Suppressor macrophage treated with lipopolysaccharide for 4 hours (primary cell): ENCODE measurements at regions not wholly inside any gene's neighbourhood (a gene's known extent, or its start where the extent isn't known, plus 50 kb on each side); places are given as distances from the start of the nearest gene placed in this dataset.
"Not testable (repeated sequence)": the region's sequence is repeated elsewhere in the genome, so short reads cannot be mapped to it uniquely, and the experiment has no call there.

Experiments used
- DNase-seq: peaks from one replicate; pipeline ENCODE4 v3.0.0-alpha.2; 2020

- DNase-seq = no peak
These were observed 721.2 kb upstream of the COX7C start for GRCh38 chr5:85896514-85896913.

GRCh38 chr5:85906460-85906859, 711.3 kb upstream of the COX7C start:
- no peak for DNase-seq

GRCh38 chr5:85910335-85910734, 707.4 kb upstream of the COX7C start:
- no peak for DNase-seq

- DNase-seq = no peak
These were observed 696.8 kb upstream of the COX7C start for GRCh38 chr5:85920984-85921383.

DNA sequence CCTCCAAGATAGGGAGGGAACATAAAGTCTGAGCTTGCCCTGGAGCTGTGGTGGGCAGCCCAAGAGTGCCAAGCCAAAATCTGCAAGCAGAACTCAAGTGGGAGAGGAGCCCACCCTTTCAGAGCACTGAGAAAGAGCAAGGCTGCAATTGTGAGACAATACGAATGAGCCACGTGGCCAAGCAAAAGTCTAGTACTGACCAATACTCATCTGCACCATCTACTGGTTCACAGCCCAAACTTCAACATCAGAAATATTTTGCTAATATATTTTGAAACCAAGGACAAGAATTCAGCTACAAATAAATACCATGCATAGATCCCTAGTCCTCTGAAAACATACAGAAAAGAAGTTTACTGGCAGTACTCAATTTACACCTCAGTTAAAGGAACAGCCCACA, 696.2 kb upstream of the COX7C start:
- no peak for DNase-seq

DNA sequence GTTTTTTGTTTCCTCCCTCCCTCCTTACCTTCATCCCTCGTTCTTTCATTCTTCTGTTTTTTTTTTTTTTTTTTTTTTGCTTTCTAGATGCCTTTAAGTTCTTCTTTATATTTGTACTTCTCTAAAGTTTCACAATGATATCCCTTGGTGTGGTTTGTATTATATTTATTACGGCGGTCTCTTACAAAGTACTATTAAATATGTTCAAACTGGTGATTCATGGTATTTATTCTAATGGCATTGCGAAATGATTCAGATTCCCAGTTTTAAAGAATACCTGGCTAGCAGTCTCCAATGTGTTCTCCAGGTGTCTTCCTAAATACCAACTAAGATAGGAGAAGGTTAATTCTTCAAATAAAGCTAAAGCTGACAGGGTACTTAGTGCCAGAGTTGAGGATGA, 690.1 kb upstream of the COX7C start:
- no peak for DNase-seq

DNA sequence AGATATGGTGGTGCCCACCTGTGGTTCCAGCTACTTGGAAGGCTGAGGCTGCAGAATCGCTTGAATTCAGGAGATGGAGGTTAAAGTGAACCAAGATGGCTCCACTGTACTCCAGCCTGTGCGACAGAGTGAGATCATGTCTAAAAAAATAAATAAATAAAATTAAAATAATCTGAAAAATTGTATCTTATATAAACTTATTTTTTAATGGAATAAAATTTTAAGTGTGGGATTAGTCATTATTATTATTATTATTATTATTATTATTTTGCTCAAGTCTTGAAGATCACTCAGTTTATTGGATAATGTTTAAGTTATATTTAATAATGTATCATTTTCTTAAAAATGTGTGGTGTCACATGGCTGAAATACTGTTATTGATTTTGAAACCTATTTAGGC, 688.0 kb upstream of the COX7C start:
- DNase-seq = no peak

GRCh38 chr5:85931220-85931619, 686.5 kb upstream of the COX7C start:
- no peak for DNase-seq

GRCh38 chr5:85938201-85938600, 679.5 kb upstream of the COX7C start:
- no peak for DNase-seq

DNA sequence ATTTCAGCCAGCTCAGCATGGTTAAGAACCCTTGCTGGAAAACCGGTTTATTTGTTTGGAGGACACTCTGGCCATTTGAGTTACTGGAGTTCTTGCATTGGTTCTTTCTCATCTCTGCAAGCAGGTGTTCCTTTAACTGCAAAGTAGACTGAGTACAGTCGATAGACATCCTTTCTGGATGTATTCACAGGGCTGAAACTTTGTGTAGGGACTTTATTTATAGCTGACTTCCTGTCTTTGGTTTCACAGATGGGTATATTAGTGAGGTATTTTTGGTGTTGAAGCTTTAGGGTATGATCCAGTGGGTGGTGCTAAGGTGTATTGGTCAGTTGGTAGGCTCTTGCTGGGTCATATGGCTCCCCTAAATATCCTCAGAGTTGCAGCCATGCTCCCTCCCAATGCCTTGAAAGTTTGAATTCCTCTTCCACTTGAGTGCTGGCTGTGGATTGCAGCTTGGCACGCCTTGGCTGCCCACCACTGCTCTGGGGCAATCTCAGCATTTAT, 666.0 kb upstream of the COX7C start:
- no peak for DNase-seq

GRCh38 chr5:85952680-85953079, 665.1 kb upstream of the COX7C start:
- no peak for DNase-seq

- no peak for DNase-seq
These were observed 650.1 kb upstream of the COX7C start for GRCh38 chr5:85967681-85968080.

DNA sequence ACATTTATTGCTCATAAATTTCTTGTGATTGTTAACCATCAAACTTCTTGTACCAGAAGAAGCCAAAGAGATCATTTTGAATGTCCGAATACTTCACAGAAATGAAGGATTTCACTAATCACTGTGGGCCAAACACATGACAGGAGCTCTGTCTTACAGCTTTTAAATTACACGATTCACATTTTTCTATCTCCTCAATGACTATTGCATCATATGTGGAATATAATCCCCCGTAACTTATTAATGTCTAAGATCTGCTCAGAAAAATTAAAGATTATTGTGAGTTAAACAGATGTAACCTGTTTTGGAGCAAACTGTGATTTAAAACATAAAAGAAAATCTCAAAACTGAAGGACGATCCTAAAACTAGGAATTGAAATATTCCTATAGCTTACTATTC, 645.2 kb upstream of the COX7C start:
- DNase-seq = no peak

DNA sequence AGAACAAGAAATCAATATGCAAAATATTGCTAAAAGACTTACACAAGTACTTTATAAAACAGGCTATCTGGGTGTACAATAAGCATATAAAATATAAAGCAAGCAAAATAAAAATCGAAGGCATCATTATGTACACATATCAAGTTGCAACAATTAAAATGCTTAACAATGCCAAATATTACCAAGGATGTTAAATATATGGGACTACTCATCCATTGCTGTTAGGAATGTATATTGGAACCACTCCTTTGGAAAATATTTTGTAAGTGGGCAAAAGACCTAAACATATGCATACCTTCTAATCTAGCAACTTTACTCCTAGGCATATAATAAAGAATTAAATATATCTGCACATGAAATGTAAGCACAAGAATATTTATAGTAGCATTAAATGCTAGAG, 632.6 kb upstream of the COX7C start:
- no peak for DNase-seq

DNA sequence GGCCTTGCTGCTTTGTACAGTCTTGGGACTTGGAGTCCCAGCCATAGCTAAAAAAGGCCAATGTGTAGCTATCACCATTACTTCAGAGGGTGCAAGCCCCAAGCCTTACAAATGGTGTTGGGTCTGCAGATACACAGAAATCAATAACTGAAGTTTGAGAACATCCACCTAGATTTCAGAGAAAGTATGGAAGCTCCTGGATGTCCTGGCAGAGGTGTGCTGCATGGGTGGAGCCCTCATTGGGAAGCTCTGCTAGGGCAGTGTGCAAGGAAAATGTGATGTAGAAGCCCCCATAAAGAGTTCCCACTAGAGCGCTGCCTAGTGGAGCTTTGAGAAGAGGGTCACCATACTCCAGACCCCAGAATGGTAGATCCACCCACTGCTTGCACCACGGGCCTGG, 626.7 kb upstream of the COX7C start:
- no peak for DNase-seq

DNA sequence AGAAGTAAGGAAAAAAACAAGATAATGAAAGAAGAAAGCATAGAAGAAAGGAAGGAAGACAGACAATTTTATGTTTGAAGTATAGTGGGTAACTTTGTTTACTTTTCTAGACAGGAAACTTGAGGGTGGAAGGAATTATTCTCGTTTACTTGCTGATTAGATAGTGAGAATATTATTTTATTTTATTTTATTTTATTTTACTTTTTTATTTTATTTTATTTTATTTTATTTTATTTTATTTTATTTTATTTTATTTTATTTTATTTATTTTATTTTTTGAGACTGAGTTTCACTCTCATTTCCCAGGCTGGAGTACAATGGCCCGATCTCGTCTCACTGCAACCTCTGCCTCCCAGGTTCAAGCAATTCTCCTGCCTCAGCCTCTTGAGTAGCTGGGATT, 623.1 kb upstream of the COX7C start:
- not testable (repeated sequence) for DNase-seq

DNA sequence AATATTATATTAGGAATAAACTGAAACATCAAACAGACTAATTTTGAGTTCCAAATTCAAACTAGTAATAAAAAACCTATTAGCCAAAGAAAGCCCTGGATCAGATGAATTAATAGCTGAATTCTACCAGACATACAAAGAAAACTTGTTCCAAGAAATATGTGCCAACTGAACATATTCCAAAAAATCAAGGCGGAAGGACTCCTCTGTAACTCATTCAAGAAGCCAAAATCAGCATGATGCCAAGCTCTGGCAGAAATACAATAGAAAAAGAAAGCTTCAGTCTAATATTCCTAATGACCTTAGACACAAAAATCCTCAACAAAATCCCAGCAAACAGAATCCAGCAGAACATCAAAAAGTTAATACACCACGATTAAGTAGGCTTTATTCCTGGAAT, 619.1 kb upstream of the COX7C start:
- no peak for DNase-seq

DNA sequence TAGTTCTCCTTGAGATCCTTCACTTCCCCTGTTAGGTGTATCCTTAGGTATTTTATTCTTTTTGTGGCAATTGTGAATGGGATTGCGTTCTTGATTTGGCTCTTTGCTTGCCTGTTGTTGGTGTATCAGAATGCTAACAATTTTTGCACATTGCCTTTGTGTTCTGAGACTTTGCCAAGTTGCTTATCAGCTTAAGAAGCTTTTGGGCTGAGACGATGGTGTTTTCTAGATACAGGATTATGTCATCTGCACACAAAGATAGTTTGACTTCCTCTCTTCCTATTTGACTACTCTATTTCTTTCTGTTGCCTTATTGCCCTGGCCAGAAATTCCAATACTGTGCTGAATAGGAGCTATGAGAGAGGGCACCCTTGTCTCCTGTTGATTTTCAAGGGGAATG, 609.4 kb upstream of the COX7C start:
- no peak for DNase-seq

- DNase-seq = no peak
These were observed 609.0 kb upstream of the COX7C start for GRCh38 chr5:86008704-86009103.

GRCh38 chr5:86011937-86012336, 605.8 kb upstream of the COX7C start:
- no peak for DNase-seq

- DNase-seq = no peak
These were observed 588.4 kb upstream of the COX7C start for GRCh38 chr5:86029308-86029707.

DNA sequence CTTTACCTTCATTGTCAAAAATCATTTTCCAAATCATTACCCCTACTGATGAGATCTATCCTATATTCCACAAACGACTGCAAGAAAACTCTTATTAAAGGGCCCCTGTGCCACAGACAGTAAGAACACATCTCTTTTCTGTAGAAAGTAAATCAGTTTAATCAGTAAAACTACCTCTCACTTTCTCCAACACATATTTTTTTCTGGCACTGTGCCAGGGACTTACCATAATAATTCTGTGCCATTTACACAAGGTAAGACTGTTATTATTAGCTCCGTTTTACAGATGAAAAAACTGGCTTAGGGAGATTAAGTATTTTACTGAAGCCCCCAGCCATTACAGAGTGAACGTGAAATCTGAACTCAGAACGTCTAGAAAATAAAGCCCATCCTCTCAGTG, 587.0 kb upstream of the COX7C start:
- no peak for DNase-seq

DNA sequence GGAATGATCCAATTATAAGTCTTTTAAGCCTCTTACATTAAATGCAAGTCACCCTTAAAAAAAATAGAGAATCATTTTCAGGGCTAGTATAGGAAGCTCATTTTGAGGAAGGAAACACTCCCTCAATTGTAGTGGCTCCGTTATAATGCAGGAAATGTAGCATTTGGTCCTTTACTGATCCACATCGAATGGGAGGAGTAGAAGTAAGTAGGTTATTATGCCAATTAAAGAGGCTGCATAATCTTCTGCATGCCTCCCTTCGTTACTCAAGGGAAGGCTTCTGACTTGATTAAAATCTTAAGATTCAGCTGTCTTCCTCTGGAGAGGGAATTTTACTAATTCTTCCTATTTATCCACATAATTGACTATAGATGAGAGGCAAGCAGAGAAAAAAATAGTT, 579.2 kb upstream of the COX7C start:
- DNase-seq = no peak

- DNase-seq = no peak
These were observed 578.4 kb upstream of the COX7C start for GRCh38 chr5:86039351-86039750.

GRCh38 chr5:86070719-86071118, 547.0 kb upstream of the COX7C start:
- no peak for DNase-seq

DNA sequence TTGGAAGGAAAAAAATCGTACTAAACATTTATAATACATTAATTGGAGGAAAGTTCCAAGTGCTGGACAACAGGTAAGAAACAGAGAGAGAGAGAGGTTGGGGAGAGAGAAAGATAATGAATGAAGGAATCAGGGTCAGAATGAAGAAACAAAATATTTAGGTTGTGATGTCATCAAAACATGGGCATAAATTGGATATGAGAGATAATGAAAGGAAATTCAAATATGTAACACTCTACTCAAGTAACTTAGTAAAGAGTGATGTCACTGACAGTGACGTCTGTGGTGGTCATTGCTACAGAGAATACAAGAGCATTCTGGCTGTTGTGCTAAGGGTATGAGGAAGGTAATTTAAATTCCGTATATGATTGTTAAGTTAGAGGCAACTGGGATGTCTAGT, 543.4 kb upstream of the COX7C start:
- no peak for DNase-seq
